ENCODE measurements at regions not wholly inside any gene's neighbourhood (a gene's known extent, or its start where the extent isn't known, plus 50 kb on each side); places are given as distances from the start of the nearest gene placed in this dataset.

GRCh38 chr14:38125481-38126037, 82.1 kb upstream of the SSTR1 start:
- H3K4me1 ChIP-seq (ENCODE audit: insufficient read depth, low read length): no peaks in the 10 kb centered on the region
- H3K27me3 Mint-ChIP-seq (ENCODE audit: low read depth, unreplicated experiment): no peaks in the 10 kb centered on the region
- H3K9me3 ChIP-seq (ENCODE audit: insufficient read depth, low read depth, low read length): no peaks in the 10 kb centered on the region
- no peaks in the 10 kb centered on the region for H3K36me3 ChIP-seq (ENCODE audit: insufficient read depth, low read length)
- H3K9me3 Mint-ChIP-seq (ENCODE audit: unreplicated experiment): no peaks in the 10 kb centered on the region
- no peak overlapping the region for H3K4me3 ChIP-seq (ENCODE audit: insufficient read depth, low read depth, low read length)
- H2AFZ ChIP-seq (ENCODE audit: low read depth, low read length): peak overlapping the region; percentile 24
- no peak overlapping the region for H3K9ac ChIP-seq (ENCODE audit: low read length)
- no peak overlapping the region for H3K4me3 Mint-ChIP-seq (ENCODE audit: unreplicated experiment)
- H3K4me1 Mint-ChIP-seq (ENCODE audit: low read depth, unreplicated experiment): no peaks in the 10 kb centered on the region
- no peaks in the 10 kb centered on the region for H3K36me3 Mint-ChIP-seq (ENCODE audit: low read depth, unreplicated experiment)
- no peak overlapping the region for H3K27ac ChIP-seq (ENCODE audit: low read depth, low read length)
- TF ChIP-seq EZH2 (IDR thresholded peaks at IDR 0.05; ENCODE audit: insufficient read depth, low read length): no peak
- H3K27me3 ChIP-seq (ENCODE audit: insufficient read depth, low read length): no peaks in the 10 kb centered on the region
- no peak overlapping the region for H3K27ac Mint-ChIP-seq (ENCODE audit: unreplicated experiment)
- DNase-seq (ENCODE audit: low read depth) (no peak), FAIRE-seq (no peak)
- H3K79me2 ChIP-seq (ENCODE audit: insufficient read depth, low read length): no peaks in the 10 kb centered on the region
- no peaks in the 10 kb centered on the region for H4K20me1 ChIP-seq (ENCODE audit: insufficient read depth, low read length)
- H3K4me2 ChIP-seq (ENCODE audit: low read length): no peak overlapping the region

GRCh38 chr14:38127356-38127755, 80.3 kb upstream of the SSTR1 start:
- Histone ChIP-seq H3K79me2 (ENCODE audit: insufficient read depth, low read length) (no peaks in the 10 kb centered on the region), H3K27ac (ENCODE audit: low read depth, low read length) (no peak overlapping the region), H3K4me3 (ENCODE audit: insufficient read depth, low read depth, low read length) (no peak overlapping the region), H3K9me3 (ENCODE audit: insufficient read depth, low read depth, low read length) (no peaks in the 10 kb centered on the region), H3K4me2 (ENCODE audit: low read length) (no peak overlapping the region), H3K4me1 (ENCODE audit: insufficient read depth, low read length) (no peaks in the 10 kb centered on the region), H3K27me3 (ENCODE audit: insufficient read depth, low read length) (no peaks in the 10 kb centered on the region), H3K36me3 (ENCODE audit: insufficient read depth, low read length) (no peaks in the 10 kb centered on the region), H4K20me1 (ENCODE audit: insufficient read depth, low read length) (no peaks in the 10 kb centered on the region), H2AFZ (ENCODE audit: low read depth, low read length) (no peak overlapping the region), H3K9ac (ENCODE audit: low read length) (no peak overlapping the region)
- H3K27me3 Mint-ChIP-seq (ENCODE audit: low read depth, unreplicated experiment): no peaks in the 10 kb centered on the region
- no peaks in the 10 kb centered on the region for H3K36me3 Mint-ChIP-seq (ENCODE audit: low read depth, unreplicated experiment)
- DNase-seq (ENCODE audit: low read depth) (no peak), FAIRE-seq (no peak)
- no peak for TF ChIP-seq CTCF (IDR thresholded peaks at IDR 0.05; ENCODE audit: insufficient read depth, low read depth, low read length)
- no peak for TF ChIP-seq EZH2 (IDR thresholded peaks at IDR 0.05; ENCODE audit: insufficient read depth, low read length)
- no peak overlapping the region for H3K4me3 Mint-ChIP-seq (ENCODE audit: unreplicated experiment)
- H3K4me1 Mint-ChIP-seq (ENCODE audit: low read depth, unreplicated experiment): no peaks in the 10 kb centered on the region
- H3K27ac Mint-ChIP-seq (ENCODE audit: unreplicated experiment): no peak overlapping the region
- H3K9me3 Mint-ChIP-seq (ENCODE audit: unreplicated experiment): no peaks in the 10 kb centered on the region

GRCh38 chr14:38127784-38128183, 79.9 kb upstream of the SSTR1 start:
- no peaks in the 10 kb centered on the region for H3K9me3 Mint-ChIP-seq (ENCODE audit: unreplicated experiment)
- no peaks in the 10 kb centered on the region for H3K4me1 Mint-ChIP-seq (ENCODE audit: low read depth, unreplicated experiment)
- no peaks in the 10 kb centered on the region for H3K36me3 ChIP-seq (ENCODE audit: insufficient read depth, low read length)
- no peaks in the 10 kb centered on the region for H3K9me3 ChIP-seq (ENCODE audit: insufficient read depth, low read depth, low read length)
- H3K27me3 ChIP-seq (ENCODE audit: insufficient read depth, low read length): no peaks in the 10 kb centered on the region
- no peak overlapping the region for H2AFZ ChIP-seq (ENCODE audit: low read depth, low read length)
- H3K9ac ChIP-seq (ENCODE audit: low read length): no peak overlapping the region
- H3K4me1 ChIP-seq (ENCODE audit: insufficient read depth, low read length): no peaks in the 10 kb centered on the region
- no peaks in the 10 kb centered on the region for H3K79me2 ChIP-seq (ENCODE audit: insufficient read depth, low read length)
- H3K4me3 ChIP-seq (ENCODE audit: insufficient read depth, low read depth, low read length): no peak overlapping the region
- FAIRE-seq: no peak
- no peak overlapping the region for H3K27ac ChIP-seq (ENCODE audit: low read depth, low read length)
- H3K4me3 Mint-ChIP-seq (ENCODE audit: unreplicated experiment): no peak overlapping the region
- DNase-seq (ENCODE audit: low read depth): no peak
- no peaks in the 10 kb centered on the region for H3K36me3 Mint-ChIP-seq (ENCODE audit: low read depth, unreplicated experiment)
- H3K27me3 Mint-ChIP-seq (ENCODE audit: low read depth, unreplicated experiment): no peaks in the 10 kb centered on the region
- TF ChIP-seq CTCF (IDR thresholded peaks at IDR 0.05; ENCODE audit: insufficient read depth, low read depth, low read length) (no peak), EZH2 (IDR thresholded peaks at IDR 0.05; ENCODE audit: insufficient read depth, low read length) (no peak)
- no peak overlapping the region for H3K27ac Mint-ChIP-seq (ENCODE audit: unreplicated experiment)
- H4K20me1 ChIP-seq (ENCODE audit: insufficient read depth, low read length): no peaks in the 10 kb centered on the region
- H3K4me2 ChIP-seq (ENCODE audit: low read length): no peak overlapping the region

Data from astrocyte (in vitro differentiated cells and primary cell).